ENCODE measurements at regions not wholly inside any gene's neighbourhood (a gene's known extent, or its start where the extent isn't known, plus 50 kb on each side); places are given as distances from the start of the nearest gene placed in this dataset.
A peak's percentile ranks its signal among the peaks of the same experiment; 100 is the strongest.
"Not testable (repeated sequence)": the region's sequence is repeated elsewhere in the genome, so short reads cannot be mapped to it uniquely, and the experiment has no call there.

DNA sequence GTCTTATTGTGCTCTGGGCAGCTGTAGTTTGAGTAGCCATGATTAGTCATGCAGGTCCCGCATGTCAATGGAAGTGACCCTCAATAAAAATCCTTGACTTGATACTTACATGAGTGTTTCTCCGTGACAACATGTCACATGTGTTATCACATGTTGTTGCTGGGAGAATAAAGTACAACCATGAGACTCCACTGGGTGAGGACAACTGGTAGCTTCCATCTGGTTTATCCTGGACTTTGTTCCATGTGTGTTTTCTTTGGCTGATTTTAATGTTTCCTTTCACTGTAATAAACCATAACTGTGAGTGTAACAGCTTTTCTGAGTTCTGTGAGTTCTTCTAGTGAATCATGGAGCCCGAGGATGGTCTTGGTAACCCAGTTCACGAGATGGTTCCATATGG, 63.1 kb upstream of the NDN start:
- Histone ChIP-seq H3K36me3 (ENCODE audit: control insufficient read depth, insufficient read depth, low read length) (no peaks in the 10 kb centered on the region), H3K27ac (ENCODE audit: low read depth, low read length, severe bottlenecking) (no peak overlapping the region), H3K9me3 (ENCODE audit: control insufficient read depth, low read length) (peaks cover 11% of the 10 kb centered on the region), H3K4me3 (ENCODE audit: extremely low read depth, insufficient read depth, low read length, poor library complexity, severe bottlenecking) (no peak overlapping the region), H3K4me1 (ENCODE audit: control insufficient read depth, insufficient read depth, low read length, poor library complexity, severe bottlenecking) (no peaks in the 10 kb centered on the region)
- 67 to 73% methylated on average over 4 of the region's 4 CpGs for WGBS, 2 experiments (ENCODE audit: insufficient coverage in 2 of 2)

DNA sequence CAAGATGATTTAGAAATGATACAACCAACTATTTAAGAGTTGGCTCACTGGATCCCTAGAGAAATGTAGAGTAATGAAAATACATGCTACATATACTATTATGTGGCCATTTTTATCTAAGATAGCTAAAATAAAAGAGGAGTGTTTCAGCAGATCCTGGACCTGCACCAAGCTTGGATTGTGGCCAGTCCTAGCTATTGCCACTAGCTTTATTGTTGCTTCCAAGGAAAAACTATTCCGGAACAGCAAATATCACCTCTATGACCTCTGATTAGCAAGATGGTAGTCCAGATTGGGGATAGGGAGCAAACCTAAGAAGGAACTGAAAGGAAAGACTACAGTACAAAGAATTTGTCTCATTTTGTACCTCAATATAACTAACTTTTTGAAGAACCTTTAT, 63.7 kb upstream of the NDN start:
- H3K36me3 ChIP-seq (ENCODE audit: control insufficient read depth, insufficient read depth, low read length): no peaks in the 10 kb centered on the region
- H3K4me3 ChIP-seq (ENCODE audit: extremely low read depth, insufficient read depth, low read length, poor library complexity, severe bottlenecking): no peak overlapping the region
- no CpG with 5 or more reads among the region's 1 CpG for WGBS, 2 experiments (ENCODE audit: insufficient coverage in 2 of 2)
- no peaks in the 10 kb centered on the region for H3K4me1 ChIP-seq (ENCODE audit: control insufficient read depth, insufficient read depth, low read length, poor library complexity, severe bottlenecking)
- H3K9me3 ChIP-seq (ENCODE audit: control insufficient read depth, low read length): peaks cover 17% of the 10 kb centered on the region
- H3K27ac ChIP-seq (ENCODE audit: low read depth, low read length, severe bottlenecking): no peak overlapping the region

DNA sequence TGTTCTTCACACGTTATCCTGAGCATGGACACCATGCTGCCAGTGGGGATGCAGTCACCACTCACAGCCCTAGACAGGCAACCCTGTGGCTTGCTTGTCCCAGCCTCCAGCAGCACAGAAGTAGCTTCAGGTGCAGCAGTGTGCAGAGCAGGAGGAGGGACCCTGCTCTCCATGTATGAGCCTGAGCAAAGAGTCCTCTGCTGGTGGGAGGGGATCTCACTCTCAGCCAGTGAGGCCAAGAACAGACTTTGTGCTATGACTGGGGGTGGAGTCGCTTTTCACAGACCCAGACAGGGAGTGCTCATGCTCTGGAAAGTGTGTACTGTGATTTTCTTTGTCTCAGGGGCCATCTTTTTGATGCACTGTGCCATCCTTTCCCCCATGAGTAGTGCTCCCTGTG, 66.1 kb upstream of the NDN start:
- Histone ChIP-seq H3K36me3 (ENCODE audit: control insufficient read depth, insufficient read depth, low read length) (no peaks in the 10 kb centered on the region), H3K27ac (ENCODE audit: low read depth, low read length, severe bottlenecking) (no peak overlapping the region), H3K9me3 (ENCODE audit: control insufficient read depth, low read length) (peaks cover 25% of the 10 kb centered on the region), H3K4me3 (ENCODE audit: extremely low read depth, insufficient read depth, low read length, poor library complexity, severe bottlenecking) (no peak overlapping the region), H3K4me1 (ENCODE audit: control insufficient read depth, insufficient read depth, low read length, poor library complexity, severe bottlenecking) (no peaks in the 10 kb centered on the region)
- 39% methylated on average over 2 of the region's 2 CpGs; no CpG with 5 or more reads in 1 of the 2 experiments for WGBS, 2 experiments (ENCODE audit: insufficient coverage in 2 of 2)

DNA sequence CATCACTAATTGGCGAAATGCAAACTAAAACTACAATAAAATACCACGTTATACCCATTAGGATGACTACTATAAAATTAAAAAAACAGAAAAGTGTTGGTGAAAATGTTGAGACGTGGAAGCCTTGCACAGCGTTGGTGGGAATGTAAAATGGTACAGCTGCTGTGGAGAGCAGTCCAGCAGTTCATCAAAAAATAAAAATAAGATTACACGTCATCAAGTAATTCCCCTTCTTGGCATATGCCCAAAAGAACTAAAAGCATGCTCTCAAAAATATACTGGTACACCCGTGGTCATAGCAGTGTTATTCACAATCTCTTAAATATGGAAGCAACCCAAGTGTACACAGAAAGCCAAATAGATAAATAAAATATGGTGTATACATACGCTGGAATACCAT, 71.8 kb upstream of the NDN start:
- no peaks in the 10 kb centered on the region for H3K36me3 ChIP-seq (ENCODE audit: control insufficient read depth, insufficient read depth, low read length)
- H3K27ac ChIP-seq (ENCODE audit: low read depth, low read length, severe bottlenecking): no peak overlapping the region
- H3K4me1 ChIP-seq (ENCODE audit: control insufficient read depth, insufficient read depth, low read length, poor library complexity, severe bottlenecking): no peaks in the 10 kb centered on the region
- H3K9me3 ChIP-seq (ENCODE audit: control insufficient read depth, low read length): peaks cover 26% of the 10 kb centered on the region
- WGBS, 2 experiments (ENCODE audit: insufficient coverage in 2 of 2): 40% methylated on average over 2 of the region's 7 CpGs; no CpG with 5 or more reads in 1 of the 2 experiments
- H3K4me3 ChIP-seq (ENCODE audit: extremely low read depth, insufficient read depth, low read length, poor library complexity, severe bottlenecking): no peak overlapping the region

DNA sequence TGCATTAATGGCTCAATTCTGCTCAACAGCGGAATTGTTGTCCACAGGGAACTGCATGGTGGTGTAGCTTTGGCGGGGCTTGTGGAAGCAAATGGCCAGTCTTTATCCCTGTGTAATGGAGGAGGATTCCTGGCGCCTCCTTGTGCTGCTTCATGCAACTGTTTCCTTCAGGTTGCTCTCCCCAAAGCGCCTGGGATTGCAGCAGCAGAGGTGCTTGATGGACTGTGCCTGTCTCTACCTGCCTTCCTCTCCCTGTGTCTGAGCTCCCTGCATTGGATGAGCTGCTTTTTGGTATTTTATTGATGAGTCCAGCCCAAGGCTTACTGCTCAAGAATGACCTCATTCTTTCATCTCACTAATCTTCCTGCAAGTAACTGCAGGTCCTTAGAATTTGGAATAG, 72.9 kb upstream of the NDN start:
- 44 to 49% methylated on average over 4 of the region's 4 CpGs for WGBS, 2 experiments (ENCODE audit: insufficient coverage in 2 of 2)

DNA sequence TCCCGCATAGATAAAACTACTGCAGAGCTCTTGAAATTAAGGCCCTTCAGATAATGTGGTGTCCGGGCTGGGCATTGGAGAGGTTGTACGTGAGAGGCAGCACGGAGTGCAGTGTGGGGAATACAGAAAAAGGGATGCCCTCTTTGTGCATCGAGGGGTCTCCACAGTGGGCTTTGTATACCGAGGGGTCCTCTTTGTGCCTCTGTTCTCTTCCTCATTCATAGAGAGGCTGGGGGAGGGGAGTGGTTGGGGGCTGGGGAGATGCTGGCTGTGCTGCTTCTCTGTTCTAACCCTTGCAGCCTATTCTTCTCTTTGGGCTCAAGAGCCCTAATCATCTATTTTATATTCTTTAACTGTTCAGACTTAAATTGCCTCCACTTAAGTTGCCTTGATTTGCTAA, 74.3 kb upstream of the NDN start:
- Histone ChIP-seq H3K27ac (ENCODE audit: low read depth, low read length, severe bottlenecking) (peak overlapping the region; percentile 45), H3K4me1 (ENCODE audit: control insufficient read depth, insufficient read depth, low read length, poor library complexity, severe bottlenecking) (no peaks in the 10 kb centered on the region), H3K36me3 (ENCODE audit: control insufficient read depth, insufficient read depth, low read length) (no peaks in the 10 kb centered on the region), H3K4me3 (ENCODE audit: extremely low read depth, insufficient read depth, low read length, poor library complexity, severe bottlenecking) (no peak overlapping the region), H3K9me3 (ENCODE audit: control insufficient read depth, low read length) (peaks cover 20% of the 10 kb centered on the region)
- 80 to 87% methylated on average over 4 of the region's 6 CpGs for WGBS, 2 experiments (ENCODE audit: insufficient coverage in 2 of 2)

More for the DNA sequence above, 72.9 kb upstream of the NDN start:
- H3K4me3 ChIP-seq (ENCODE audit: extremely low read depth, insufficient read depth, low read length, poor library complexity, severe bottlenecking): no peak overlapping the region
- H3K9me3 ChIP-seq (ENCODE audit: control insufficient read depth, low read length): peaks cover 33% of the 10 kb centered on the region
- no peak overlapping the region for H3K27ac ChIP-seq (ENCODE audit: low read depth, low read length, severe bottlenecking)
- no peaks in the 10 kb centered on the region for H3K4me1 ChIP-seq (ENCODE audit: control insufficient read depth, insufficient read depth, low read length, poor library complexity, severe bottlenecking)
- H3K36me3 ChIP-seq (ENCODE audit: control insufficient read depth, insufficient read depth, low read length): no peaks in the 10 kb centered on the region

DNA sequence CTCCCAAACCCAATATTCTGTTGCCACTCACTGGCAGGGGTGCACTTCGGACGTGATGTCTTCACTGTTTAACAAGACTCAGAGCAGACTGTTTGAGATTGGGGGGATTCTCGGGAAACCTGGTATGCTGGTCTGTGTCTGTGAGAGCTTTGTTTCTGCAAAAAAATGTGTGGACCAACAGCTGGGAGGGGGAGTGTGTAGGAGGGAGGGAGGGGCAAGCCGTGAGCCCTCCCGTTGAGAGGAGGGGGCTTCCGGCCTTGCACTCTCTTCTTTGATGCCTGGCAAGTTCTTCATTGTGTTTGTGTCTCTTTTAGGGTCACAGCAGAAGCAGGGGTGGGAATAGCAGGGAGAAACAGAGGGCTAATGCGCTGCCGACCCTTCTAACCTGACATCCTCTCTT, 74.9 kb upstream of the NDN start:
- no peak overlapping the region for H3K4me3 ChIP-seq (ENCODE audit: extremely low read depth, insufficient read depth, low read length, poor library complexity, severe bottlenecking)
- peaks cover 22% of the 10 kb centered on the region for H3K9me3 ChIP-seq (ENCODE audit: control insufficient read depth, low read length)
- no peak overlapping the region for H3K27ac ChIP-seq (ENCODE audit: low read depth, low read length, severe bottlenecking)
- no peaks in the 10 kb centered on the region for H3K36me3 ChIP-seq (ENCODE audit: control insufficient read depth, insufficient read depth, low read length)
- H3K4me1 ChIP-seq (ENCODE audit: control insufficient read depth, insufficient read depth, low read length, poor library complexity, severe bottlenecking): no peaks in the 10 kb centered on the region
- WGBS, 2 experiments (ENCODE audit: insufficient coverage in 2 of 2): 18 to 29% methylated on average over 2 to 3 of the region's 8 CpGs

DNA sequence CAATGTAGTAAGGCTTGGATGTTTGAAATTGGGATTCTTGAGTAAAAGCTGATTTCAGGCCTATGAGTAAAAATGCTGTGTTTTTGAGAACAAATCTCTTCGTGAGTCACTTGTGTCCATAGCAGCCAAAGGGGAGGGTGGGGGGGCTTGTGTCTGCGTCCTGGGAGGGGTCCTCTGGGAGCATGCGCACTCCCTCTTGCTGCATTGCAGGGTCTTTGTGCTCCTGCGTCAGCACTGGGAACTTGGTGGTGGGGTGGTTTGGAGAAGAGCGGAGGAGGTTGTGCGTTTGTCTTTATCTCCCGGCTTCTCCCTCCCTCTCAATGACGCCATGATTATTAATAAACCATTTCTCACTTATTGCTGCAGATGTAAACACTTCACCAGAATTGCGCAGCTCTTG, 75.9 kb upstream of the NDN start:
- Histone ChIP-seq H3K27ac (ENCODE audit: low read depth, low read length, severe bottlenecking) (no peak overlapping the region), H3K4me1 (ENCODE audit: control insufficient read depth, insufficient read depth, low read length, poor library complexity, severe bottlenecking) (no peaks in the 10 kb centered on the region), H3K9me3 (ENCODE audit: control insufficient read depth, low read length) (peaks cover 22% of the 10 kb centered on the region), H3K36me3 (ENCODE audit: control insufficient read depth, insufficient read depth, low read length) (no peaks in the 10 kb centered on the region), H3K4me3 (ENCODE audit: extremely low read depth, insufficient read depth, low read length, poor library complexity, severe bottlenecking) (no peak overlapping the region)
- WGBS, 2 experiments (ENCODE audit: insufficient coverage in 2 of 2): 86 to 93% methylated on average over 1 to 3 of the region's 9 CpGs

DNA sequence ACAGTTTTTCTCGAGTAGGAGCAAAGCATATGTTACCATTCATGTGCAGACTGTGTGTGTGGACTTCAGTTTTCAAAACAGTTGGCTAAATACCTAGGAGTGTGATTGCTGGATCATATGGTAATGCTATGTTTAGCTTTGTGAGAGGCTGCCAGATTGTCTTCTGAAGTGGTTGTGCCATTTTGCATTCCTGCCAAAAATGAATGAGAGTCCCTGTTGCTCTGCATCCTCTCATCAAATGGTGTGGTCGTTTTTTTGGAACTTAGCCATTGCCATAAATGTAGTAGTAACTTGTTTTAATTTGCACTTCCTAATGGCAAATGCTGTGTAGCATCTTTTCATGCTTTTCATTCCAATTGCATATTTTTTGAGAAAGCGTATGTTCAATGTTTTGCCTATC, 77.2 kb upstream of the NDN start:
- Histone ChIP-seq H3K9me3 (ENCODE audit: control insufficient read depth, low read length) (peaks cover 22% of the 10 kb centered on the region), H3K4me3 (ENCODE audit: extremely low read depth, insufficient read depth, low read length, poor library complexity, severe bottlenecking) (no peak overlapping the region), H3K4me1 (ENCODE audit: control insufficient read depth, insufficient read depth, low read length, poor library complexity, severe bottlenecking) (no peaks in the 10 kb centered on the region), H3K36me3 (ENCODE audit: control insufficient read depth, insufficient read depth, low read length) (no peaks in the 10 kb centered on the region), H3K27ac (ENCODE audit: low read depth, low read length, severe bottlenecking) (no peak overlapping the region)
- 79 to 100% methylated on average over 1 to 2 of the region's 3 CpGs for WGBS, 2 experiments (ENCODE audit: insufficient coverage in 2 of 2)

DNA sequence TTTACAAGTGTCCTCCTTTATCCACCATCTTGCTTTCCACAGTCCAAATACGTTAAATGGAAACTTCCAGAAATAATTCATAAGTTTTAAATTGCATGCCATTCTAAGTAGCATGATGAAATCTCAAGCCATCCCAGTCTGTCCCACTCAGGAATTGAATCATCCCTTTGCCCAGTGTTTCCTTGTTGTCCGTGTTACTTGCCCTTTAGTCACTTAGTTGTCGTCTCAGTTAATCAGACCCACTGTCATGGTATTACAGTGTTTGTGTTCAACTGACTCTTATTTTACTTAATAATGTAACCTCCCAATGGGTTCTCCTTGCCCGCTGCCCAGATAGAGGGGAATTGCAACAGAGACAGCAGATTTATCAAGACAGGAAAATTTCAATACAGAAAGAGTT, 77.6 kb upstream of the NDN start:
- H3K4me3 ChIP-seq (ENCODE audit: extremely low read depth, insufficient read depth, low read length, poor library complexity, severe bottlenecking): no peak overlapping the region
- WGBS, 2 experiments (ENCODE audit: insufficient coverage in 2 of 2): 65 to 93% methylated on average over 2 of the region's 4 CpGs
- no peak overlapping the region for H3K27ac ChIP-seq (ENCODE audit: low read depth, low read length, severe bottlenecking)
- H3K9me3 ChIP-seq (ENCODE audit: control insufficient read depth, low read length): peaks cover 22% of the 10 kb centered on the region
- no peaks in the 10 kb centered on the region for H3K36me3 ChIP-seq (ENCODE audit: control insufficient read depth, insufficient read depth, low read length)
- H3K4me1 ChIP-seq (ENCODE audit: control insufficient read depth, insufficient read depth, low read length, poor library complexity, severe bottlenecking): no peaks in the 10 kb centered on the region

DNA sequence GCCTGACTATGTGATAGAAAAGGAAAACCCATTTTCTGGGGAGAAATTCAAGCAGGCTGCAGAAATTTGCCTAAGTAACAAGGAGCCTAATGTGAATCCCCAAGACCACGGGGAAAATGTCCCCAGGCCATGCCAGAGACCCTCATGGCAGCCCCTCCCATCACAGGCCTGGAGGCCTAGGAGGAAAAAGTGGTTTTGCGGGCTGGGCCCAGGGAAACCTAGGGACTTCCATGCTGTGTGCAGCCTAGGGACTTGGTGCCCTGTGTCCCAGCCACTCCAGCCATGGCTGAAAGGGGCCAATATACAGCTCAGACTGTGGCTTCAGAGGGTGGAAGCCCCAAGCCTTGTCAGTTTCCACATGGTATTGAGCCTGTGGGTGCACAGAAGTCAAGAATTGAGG, 79.7 kb upstream of the NDN start:
- 64% methylated on average over 2 of the region's 2 CpGs; no CpG with 5 or more reads in 1 of the 2 experiments for WGBS, 2 experiments (ENCODE audit: insufficient coverage in 2 of 2)
- not testable (repeated sequence) for H3K4me3 ChIP-seq (ENCODE audit: extremely low read depth, insufficient read depth, low read length, poor library complexity, severe bottlenecking); H3K36me3 ChIP-seq (ENCODE audit: control insufficient read depth, insufficient read depth, low read length); H3K27ac ChIP-seq (ENCODE audit: low read depth, low read length, severe bottlenecking); H3K4me1 ChIP-seq (ENCODE audit: control insufficient read depth, insufficient read depth, low read length, poor library complexity, severe bottlenecking)
- peaks cover 16% of the 10 kb centered on the region for H3K9me3 ChIP-seq (ENCODE audit: control insufficient read depth, low read length)

DNA sequence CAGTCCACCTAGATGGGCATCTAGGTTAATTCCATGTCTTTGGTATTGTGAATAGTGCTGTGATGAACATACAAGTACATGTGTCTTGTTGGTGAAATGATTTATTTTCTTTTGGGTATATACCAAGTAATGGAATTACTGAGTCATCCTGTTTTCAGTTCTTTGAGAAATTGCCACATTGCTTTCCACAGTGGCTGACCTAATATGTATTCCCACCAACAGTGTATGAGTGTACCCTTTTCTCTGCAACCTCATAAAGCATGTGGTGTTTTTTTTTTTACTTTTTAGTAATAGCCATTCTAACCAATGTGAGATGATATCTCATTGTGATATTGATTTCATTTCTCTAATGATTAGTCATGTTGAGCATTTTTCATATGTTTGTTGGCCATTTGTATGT, 86.0 kb upstream of the NDN start:
- no peak overlapping the region for H3K4me3 ChIP-seq (ENCODE audit: extremely low read depth, insufficient read depth, low read length, poor library complexity, severe bottlenecking)
- H3K4me1 ChIP-seq (ENCODE audit: control insufficient read depth, insufficient read depth, low read length, poor library complexity, severe bottlenecking): no peaks in the 10 kb centered on the region
- no peak overlapping the region for H3K27ac ChIP-seq (ENCODE audit: low read depth, low read length, severe bottlenecking)
- H3K9me3 ChIP-seq (ENCODE audit: control insufficient read depth, low read length): peaks cover 12% of the 10 kb centered on the region
- no peaks in the 10 kb centered on the region for H3K36me3 ChIP-seq (ENCODE audit: control insufficient read depth, insufficient read depth, low read length)

Data from mesodermal cell (in vitro differentiated cells).